Neural cell (in vitro differentiated cells): ENCODE measurements at regions not wholly inside any gene's neighbourhood (a gene's known extent, or its start where the extent isn't known, plus 50 kb on each side); places are given as distances from the start of the nearest gene placed in this dataset.

Experiments used
- H2AFZ ChIP-seq: fragments of 200-600, 300-800 bp; sonication (generic), shearing (Covaris generic); 2 replicates; pipeline ENCODE4 v1.6.0; 2014; ENCODE audit warnings: low read depth, mild to moderate bottlenecking, antibody characterized with exemption, low read length, moderate library complexity
- H3F3A ChIP-seq: fragments of 200-600 bp; shearing (Covaris generic); 2 replicates; pipeline ENCODE4 v1.6.1; 2016; ENCODE audit warnings: mild to moderate bottlenecking, moderate library complexity, mixed read lengths, antibody characterized with exemption, low read length; ENCODE audit not compliant: insufficient read depth, poor library complexity, severe bottlenecking
- H3K27ac ChIP-seq: fragments of 200-600, 300-800 bp; sonication (generic), shearing (Covaris generic); 2 replicates; pipeline ENCODE4 v1.5.1; 2014; ENCODE audit warnings: mild to moderate bottlenecking, low read length, moderate library complexity
- H3K27me3 ChIP-seq: fragments of 300-800, 200-600 bp; sonication (generic), shearing (Covaris generic); 2 replicates; pipeline ENCODE4 v1.6.0; 2014; ENCODE audit warnings: mild to moderate bottlenecking, low read depth, low read length, moderate library complexity; ENCODE audit not compliant: insufficient read depth
- H3K36me3 ChIP-seq: fragments of 300-800, 200-600 bp; sonication (generic), shearing (Covaris generic); 2 replicates; pipeline ENCODE4 v1.5.1; 2014; ENCODE audit warnings: mild to moderate bottlenecking, antibody characterized with exemption, low read length, moderate library complexity; ENCODE audit not compliant: insufficient read depth
- H3K4me2 ChIP-seq: fragments of 300-800, 200-600 bp; sonication (generic), shearing (Covaris generic); 2 replicates; pipeline ENCODE4 v1.6.0; 2014; ENCODE audit warnings: mild to moderate bottlenecking, low read length
- H3K4me3 ChIP-seq: fragments of 300-800, 200-600 bp; sonication (generic), shearing (Covaris generic); 2 replicates; pipeline ENCODE4 v1.5.1; 2014; ENCODE audit warnings: mild to moderate bottlenecking, low read length, moderate library complexity
- H3K79me2 ChIP-seq: fragments of 200-600 bp; shearing (Covaris generic); replicated peaks from 2 replicates; pipeline ENCODE4 v1.6.0; 2014; ENCODE audit warnings: mild to moderate bottlenecking, low read length, moderate library complexity; ENCODE audit not compliant: insufficient read depth
- H3K9ac ChIP-seq: fragments of 300-800, 200-600 bp; sonication (generic), shearing (Covaris generic); 2 replicates; pipeline ENCODE4 v1.6.1; 2016; ENCODE audit warnings: mild to moderate bottlenecking, low read length, mixed read lengths
- H3K9me2 ChIP-seq: fragments of 200-600 bp; shearing (Covaris generic); 2 replicates; pipeline ENCODE4 v1.6.1; 2016; ENCODE audit warnings: mild to moderate bottlenecking, low read length, mixed read lengths; ENCODE audit not compliant: insufficient read depth
- H3K9me3 ChIP-seq: fragments of 200-600, 300-800 bp; sonication (generic), shearing (Covaris generic); 2 replicates; pipeline ENCODE4 v1.6.1; 2016; ENCODE audit warnings: mild to moderate bottlenecking, mixed run types, low read length, moderate library complexity, mixed read lengths
- H4K20me1 ChIP-seq: fragments of 200-600 bp; shearing (Covaris generic); 2 replicates; pipeline ENCODE4 v1.6.1; 2016; ENCODE audit warnings: mild to moderate bottlenecking, mixed run types; ENCODE audit not compliant: insufficient read depth
- CTCF ChIP-seq: fragments of 450-650 bp; IDR thresholded peaks from 2 replicates; pipeline ENCODE4 v1.5.1; 2014; ENCODE audit warnings: antibody characterized with exemption, mild to moderate bottlenecking, moderate library complexity; ENCODE audit not compliant: poor library complexity, severe bottlenecking
- EP300 ChIP-seq: fragments of 450-650 bp; conservative IDR thresholded peaks from 2 replicates; pipeline ENCODE4 v1.6.1; 2014; ENCODE audit warnings: antibody characterized with exemption, mild to moderate bottlenecking, moderate library complexity; ENCODE audit not compliant: poor library complexity, severe bottlenecking
- EZH2 ChIP-seq: fragments of 200-600, 300-800 bp; shearing (Covaris generic), sonication (generic); IDR thresholded peaks from 2 replicates; pipeline ENCODE4 v1.6.1; 2014; ENCODE audit warnings: antibody characterized with exemption, low read length, borderline replicate concordance, mild to moderate bottlenecking; ENCODE audit not compliant: insufficient read depth, poor library complexity, severe bottlenecking
- MXI1 ChIP-seq: fragments of 450-650 bp; conservative IDR thresholded peaks from 2 replicates; pipeline ENCODE4 v1.6.1; 2014; ENCODE audit warnings: antibody characterized with exemption, mild to moderate bottlenecking; ENCODE audit not compliant: poor library complexity, severe bottlenecking
- POLR2AphosphoS5 ChIP-seq: IDR thresholded peaks from 2 replicates; pipeline ENCODE4 v1.6.1; 2012
- RAD21 ChIP-seq: fragments of 450-650 bp; conservative IDR thresholded peaks from 2 replicates; pipeline ENCODE4 v1.6.1; 2014; ENCODE audit warnings: antibody characterized with exemption, mild to moderate bottlenecking, moderate library complexity
- REST ChIP-seq: IDR thresholded peaks from 2 replicates; pipeline ENCODE4 v1.6.1; 2012; ENCODE audit warnings: borderline replicate concordance
- SMC3 ChIP-seq: fragments of 450-650 bp; conservative IDR thresholded peaks from 2 replicates; pipeline ENCODE4 v1.6.1; 2014; ENCODE audit warnings: antibody characterized with exemption, mild to moderate bottlenecking, moderate library complexity; ENCODE audit not compliant: poor library complexity
- TAF1 ChIP-seq: IDR thresholded peaks from 2 replicates; pipeline ENCODE4 v1.6.1; 2012; ENCODE audit warnings: low read depth

- Histone ChIP-seq H3K4me2 (no peak overlapping the region), H3K9me3 (no peaks in the 10 kb centered on the region), H3K9me2 (no peaks in the 10 kb centered on the region), H3K27ac (no peak overlapping the region), H3K9ac (no peak overlapping the region), H2AFZ (no peak overlapping the region), H3K27me3 (no peaks in the 10 kb centered on the region), H4K20me1 (no peaks in the 10 kb centered on the region), H3K36me3 (no peaks in the 10 kb centered on the region), H3K4me3 (no peak overlapping the region), H3K79me2 (no peaks in the 10 kb centered on the region), H3F3A (no peaks in the 10 kb centered on the region)
- no peak for TF ChIP-seq EZH2
- TF ChIP-seq CTCF, result no peak
- TF ChIP-seq MXI1, result no peak
- TF ChIP-seq EP300, result no peak
- TF ChIP-seq REST, result no peak
- TF ChIP-seq SMC3, result no peak
- no peak for TF ChIP-seq RAD21
- no peak for TF ChIP-seq POLR2AphosphoS5
- TF ChIP-seq TAF1, result no peak
Observed at GRCh38 chr2:64808092-64808491, 154.4 kb upstream of the SERTAD2 start.

GRCh38 chr2:64808754-64809153 lies 155.0 kb upstream of the SERTAD2 start:
- no peak overlapping the region for H3K4me3 ChIP-seq
- H4K20me1 ChIP-seq, result no peaks in the 10 kb centered on the region
- H3K9me2 ChIP-seq, result no peaks in the 10 kb centered on the region
- no peak overlapping the region for H2AFZ ChIP-seq
- H3K9ac ChIP-seq, result no peak overlapping the region
- no peaks in the 10 kb centered on the region for H3K36me3 ChIP-seq
- no peaks in the 10 kb centered on the region for H3K27me3 ChIP-seq
- no peaks in the 10 kb centered on the region for H3K9me3 ChIP-seq
- H3K27ac ChIP-seq, result no peak overlapping the region
- H3K79me2 ChIP-seq, result no peaks in the 10 kb centered on the region
- H3F3A ChIP-seq, result no peaks in the 10 kb centered on the region
- H3K4me2 ChIP-seq, result no peak overlapping the region
- TF ChIP-seq RAD21 (no peak), TAF1 (no peak), MXI1 (no peak), SMC3 (no peak), POLR2AphosphoS5 (no peak), CTCF (no peak), REST (no peak)
